HG03558 (cell line): ENCODE measurements at regions not wholly inside any gene's neighbourhood (a gene's known extent, or its start where the extent isn't known, plus 50 kb on each side); places are given as distances from the start of the nearest gene placed in this dataset.
"Not testable (repeated sequence)": the region's sequence is repeated elsewhere in the genome, so short reads cannot be mapped to it uniquely, and the experiment has no call there.

Experiments
- ATAC-seq: cut with Tn5 transposase; IDR thresholded peaks from one replicate; pipeline ENCODE4 v1.9.1; 2021; ENCODE audit warnings: moderate number of reproducible peaks; ENCODE audit not compliant: unreplicated experiment; ENCODE audit errors: extremely low read depth

DNA sequence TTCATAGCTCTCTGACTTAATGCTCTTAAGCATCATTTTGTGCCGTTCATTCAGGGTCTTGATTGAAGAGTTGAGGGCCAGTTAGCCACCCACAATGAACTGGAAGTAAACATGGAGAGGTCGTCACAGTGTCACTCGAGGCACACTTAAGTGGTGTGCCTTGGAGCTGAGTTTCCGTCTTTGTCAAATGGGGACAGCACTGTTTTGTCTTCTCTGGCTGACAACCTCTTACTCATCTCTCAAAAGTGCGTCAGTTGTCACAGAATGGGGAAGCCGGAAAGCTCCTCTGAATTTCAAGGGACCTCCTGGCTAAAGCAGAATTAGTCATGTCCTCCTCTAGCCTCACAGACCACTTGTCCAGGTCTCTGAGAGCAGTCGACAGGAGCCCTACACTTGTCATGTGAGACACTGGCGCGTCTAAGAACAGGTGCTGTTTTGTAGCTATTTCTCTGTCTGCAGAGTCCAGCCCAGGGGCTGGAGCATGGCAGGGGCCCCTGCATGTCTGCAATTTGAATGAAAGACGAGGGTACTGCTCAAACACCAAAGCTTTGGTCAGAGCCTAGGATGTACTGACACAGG, 231.5 kb downstream of the NPIPA7 start:
- ATAC-seq, result not testable (repeated sequence)

DNA sequence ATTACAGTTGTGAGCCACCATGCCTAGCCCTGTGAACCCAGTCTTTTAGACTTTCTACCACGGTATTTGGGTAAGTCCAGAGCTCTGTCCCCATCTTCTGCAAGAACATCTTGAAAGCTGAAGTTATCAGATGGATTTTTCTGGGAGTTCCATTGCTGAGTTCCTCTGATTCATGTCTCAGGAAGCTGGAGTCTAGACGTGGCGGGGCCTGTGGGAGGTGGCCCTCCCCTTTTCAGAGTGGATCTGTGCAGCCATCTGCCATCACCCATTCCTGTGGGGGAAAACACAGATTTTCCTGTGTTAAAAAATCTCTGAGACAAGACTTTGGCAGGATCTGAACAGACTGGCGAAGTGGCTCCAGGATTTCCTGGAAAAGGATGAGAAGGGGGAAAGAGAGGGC, 234.3 kb downstream of the NPIPA7 start:
- not testable (repeated sequence) for ATAC-seq

DNA sequence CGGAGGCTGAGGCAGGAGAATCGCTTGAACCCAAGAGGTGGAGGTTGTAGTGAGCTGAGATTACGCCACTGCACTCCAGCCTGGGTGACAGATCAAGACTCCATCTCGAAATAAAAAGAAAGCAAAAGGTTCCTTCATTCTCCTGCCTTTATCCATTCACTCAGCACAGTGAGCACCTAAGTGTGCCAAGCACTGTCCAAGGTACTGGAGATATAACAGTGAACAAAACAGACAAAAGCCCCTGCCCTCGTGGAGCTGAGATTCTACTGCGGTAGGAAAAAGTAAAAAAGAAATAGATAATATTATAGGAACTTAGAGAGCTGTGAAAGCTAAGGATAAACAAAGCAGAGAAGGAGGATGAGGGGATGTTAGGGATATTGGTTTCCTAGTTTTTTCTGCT, 235.5 kb downstream of the NPIPA7 start:
- not testable (repeated sequence) for ATAC-seq

DNA sequence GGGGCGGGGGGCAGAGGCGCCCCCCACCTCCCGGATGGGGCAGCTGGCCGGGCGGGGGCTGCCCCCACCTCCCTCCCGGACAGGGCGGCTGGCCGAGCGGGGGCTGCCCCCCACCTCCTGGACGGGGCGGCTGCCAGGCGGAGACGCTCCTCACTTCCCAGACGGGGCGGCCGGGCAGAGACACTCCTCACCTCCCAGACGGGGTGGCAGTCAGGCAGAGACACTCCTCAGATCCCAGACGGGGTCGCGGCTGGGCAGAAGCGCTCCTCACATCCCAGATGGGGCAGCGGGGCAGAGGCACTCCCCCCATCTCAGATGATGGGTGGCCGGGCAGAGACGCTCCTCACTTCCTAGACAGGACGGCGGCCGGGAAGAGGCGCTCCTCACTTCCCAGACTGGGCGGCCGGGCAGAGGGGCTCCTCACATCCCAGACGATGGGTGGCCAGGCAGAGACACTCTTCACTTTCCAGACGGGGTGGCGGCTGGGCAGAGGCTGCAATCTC, 240.1 kb downstream of the NPIPA7 start:
- not testable (repeated sequence) for ATAC-seq

DNA sequence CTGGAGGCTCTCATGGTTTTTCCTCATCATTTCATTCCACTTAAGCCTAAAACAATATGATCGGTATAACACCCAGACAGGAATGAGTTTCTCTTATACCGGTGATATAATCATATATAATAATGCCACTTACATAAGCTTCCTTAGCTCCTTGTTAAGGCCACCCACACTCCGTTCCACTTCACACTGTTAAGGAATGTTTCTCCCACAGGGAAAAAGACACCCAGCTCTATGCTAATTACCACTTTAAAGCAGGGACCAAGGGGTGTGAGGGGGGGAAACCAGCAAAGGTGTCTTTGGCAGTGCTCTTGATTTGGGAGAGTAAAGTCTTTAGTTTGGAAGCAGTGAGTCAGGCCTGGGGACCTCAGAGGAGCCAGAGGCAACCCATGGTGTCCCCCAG, 245.4 kb downstream of the NPIPA7 start:
- not testable (repeated sequence) for ATAC-seq

DNA sequence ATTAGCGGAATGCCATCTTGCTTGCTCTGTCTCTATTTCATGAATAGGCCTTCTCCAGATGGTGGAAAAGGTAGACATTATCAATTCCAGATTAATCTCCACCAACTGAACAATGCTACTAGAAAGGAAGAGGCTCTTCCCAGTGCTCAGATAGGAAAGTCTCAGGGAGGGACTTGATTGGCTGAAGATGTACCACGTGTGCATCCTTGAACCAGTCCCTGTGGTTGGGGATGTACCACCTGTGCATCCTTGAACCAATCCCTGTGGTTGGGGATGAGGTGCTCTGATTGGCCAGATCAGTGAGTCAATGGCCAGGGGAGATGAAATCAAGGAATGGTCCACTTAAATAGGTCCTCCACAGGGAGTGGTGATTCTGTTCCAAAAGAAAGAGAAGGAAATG, 246.2 kb downstream of the NPIPA7 start:
- not testable (repeated sequence) for ATAC-seq

DNA sequence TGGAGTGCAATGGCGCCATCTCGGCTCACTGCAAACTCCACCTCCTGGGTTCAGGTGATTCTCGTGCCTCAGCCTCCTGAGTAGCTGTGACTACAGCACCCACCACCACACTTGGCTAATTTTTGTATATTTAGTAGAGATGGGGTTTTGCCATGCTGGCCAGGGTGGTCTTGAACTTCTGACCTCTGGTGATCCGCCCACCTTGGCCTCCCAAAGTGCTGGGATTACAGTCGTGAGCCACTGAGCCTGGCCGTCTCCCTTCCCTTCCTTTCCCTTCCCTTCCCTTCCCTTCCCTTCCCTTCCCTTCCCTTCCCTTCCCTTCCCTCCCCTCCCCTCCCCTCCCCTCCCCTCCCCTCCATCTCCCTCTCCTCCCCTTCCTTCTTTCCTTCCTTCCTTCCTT, 248.9 kb downstream of the NPIPA7 start:
- not testable (repeated sequence) for ATAC-seq

DNA sequence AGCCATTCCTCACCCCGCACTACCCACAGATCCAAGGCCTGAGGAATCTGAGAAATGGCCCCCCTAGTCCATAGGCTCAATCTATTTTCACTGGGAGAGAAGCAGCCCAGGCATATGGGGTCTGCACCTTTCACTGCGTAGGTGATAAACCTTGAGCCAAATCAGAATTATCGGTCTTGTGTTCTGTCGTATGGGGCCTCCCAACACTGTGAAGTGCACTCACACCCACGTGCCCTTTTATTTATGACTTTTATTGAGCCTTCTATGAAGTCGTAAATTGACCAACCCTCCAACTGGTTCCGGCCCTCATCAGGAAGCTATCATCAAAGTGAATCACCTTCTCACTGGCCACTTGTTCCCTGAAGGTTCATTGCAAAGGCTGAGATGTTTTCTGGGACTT, 259.3 kb downstream of the NPIPA7 start:
- not testable (repeated sequence) for ATAC-seq

DNA sequence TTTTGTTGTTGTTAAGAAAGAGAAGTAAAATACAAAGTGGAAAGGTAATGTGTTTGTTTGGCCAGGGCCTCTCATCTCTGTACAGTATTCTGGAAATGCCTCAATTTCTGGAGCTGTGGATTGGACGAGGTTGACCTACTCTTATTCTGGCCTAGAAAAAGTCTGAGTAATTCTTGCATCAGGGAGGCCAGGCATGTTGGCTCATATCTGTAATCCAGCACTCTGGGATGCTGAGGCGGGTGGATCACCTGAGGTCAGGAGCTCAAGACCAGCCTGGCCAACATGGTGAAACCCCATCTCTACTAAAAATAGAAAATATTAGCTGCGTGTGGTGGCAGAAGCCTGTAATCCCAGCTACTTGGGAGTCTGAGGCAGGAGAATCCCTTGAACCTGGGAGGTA, 259.8 kb downstream of the NPIPA7 start:
- not testable (repeated sequence) for ATAC-seq

DNA sequence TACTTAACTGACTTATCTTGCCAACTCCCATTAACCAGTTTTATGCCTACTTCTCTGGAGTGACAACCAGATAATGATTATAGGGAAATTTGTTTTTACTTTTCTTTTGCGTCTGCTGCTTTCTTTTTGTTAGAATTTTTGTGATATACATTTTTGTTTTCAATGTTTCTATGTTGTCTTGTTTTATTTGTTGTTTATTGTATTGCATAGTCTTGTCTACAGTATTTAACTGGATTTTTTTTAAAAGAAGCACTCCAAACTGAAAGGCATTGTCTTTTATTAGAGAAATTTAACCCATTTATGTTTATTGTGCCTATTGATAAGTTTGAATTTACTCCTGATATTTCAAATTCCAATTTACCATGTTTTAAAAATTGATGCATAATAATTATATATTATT, 264.9 kb downstream of the NPIPA7 start:
- not testable (repeated sequence) for ATAC-seq

DNA sequence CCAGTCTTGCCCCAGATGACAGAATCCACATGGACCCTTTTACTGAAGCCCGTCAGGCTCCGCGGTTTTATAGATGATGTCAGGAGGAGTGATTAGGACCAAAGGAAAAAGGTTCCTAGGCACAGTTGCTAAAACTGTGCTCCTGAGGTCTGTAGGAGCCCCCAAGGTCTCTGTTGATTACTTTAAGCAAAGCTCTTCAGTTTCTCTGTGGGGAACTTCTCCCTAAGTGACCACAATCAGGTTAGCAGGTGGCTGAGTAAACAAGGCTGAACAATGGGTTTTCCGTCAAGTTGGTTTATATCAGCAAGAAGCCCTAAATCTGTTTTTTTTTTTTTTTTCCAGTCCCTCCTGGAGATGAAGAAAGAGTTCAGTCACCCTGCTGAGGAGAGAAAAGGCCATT, 269.1 kb downstream of the NPIPA7 start:
- ATAC-seq, result not testable (repeated sequence)

DNA sequence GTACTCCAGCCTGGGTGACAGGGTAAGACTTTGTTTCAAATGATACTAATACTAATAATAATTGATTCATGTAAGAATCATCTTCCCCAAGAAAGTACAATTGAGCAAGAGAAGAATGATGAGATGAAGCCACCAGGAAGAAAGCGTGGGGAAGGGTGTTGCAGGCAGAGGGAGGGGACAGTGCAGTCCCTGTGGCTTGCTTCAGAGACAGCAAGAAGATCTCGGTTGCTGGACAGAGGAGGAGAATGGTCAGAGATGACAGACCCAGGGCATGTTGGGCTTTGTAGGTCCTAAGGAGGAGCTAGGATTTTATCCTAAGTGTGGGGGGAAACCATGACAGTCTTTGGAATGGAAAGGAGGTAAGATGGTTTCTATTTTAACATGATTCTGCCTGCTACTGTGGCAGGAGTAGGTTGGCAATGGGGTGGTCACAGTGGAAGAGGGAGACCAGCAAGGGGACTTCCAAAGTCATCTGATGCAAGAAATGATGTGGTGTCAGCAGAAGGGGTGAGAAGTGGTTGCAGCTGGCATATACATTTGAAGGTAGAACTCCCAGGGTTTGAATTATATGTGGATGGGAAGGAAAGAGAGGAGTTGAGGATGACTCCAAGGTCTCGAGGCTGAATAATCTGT, 293.4 kb downstream of the NPIPA7 start:
- ATAC-seq, result not testable (repeated sequence)

DNA sequence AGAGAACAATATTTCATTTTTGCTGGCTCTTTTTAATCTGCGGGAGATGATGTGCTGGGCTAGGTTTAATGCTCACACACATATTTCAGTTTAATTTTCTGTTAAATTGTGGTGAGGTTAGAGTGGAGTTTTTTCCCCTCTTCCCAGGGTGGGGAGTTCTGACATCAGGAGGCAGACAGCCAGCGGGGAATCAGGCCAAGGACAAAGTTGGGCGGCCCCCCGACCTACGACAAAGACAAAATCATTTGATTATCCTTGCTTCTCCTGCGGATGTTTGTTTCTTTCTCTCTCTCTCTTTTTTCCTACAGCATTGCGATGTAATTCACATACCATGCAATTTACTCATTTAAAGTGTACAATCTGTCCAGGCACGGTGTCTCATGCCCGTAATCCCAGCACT, 295.9 kb downstream of the NPIPA7 start:
- not testable (repeated sequence) for ATAC-seq

DNA sequence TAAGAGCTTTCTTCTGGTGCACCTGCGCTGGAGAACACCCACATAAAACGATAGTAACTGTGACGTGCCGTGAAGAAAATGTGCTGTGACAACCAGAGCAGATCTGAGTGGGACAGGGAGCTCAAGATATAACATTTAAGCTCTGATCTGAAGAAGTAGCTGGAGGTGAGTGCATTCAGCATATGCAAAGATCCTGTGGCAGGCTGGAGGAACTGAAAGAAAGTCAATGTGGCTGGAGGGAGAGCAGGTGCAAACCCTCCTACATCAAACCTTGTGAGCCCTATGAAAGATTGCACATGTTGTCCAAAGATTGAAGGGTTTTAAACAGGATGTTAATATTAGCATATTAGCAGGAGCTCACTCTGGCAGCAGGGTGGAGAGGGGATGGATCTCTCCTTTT, 342.9 kb downstream of the NPIPA7 start:
- ATAC-seq, result not testable (repeated sequence)

DNA sequence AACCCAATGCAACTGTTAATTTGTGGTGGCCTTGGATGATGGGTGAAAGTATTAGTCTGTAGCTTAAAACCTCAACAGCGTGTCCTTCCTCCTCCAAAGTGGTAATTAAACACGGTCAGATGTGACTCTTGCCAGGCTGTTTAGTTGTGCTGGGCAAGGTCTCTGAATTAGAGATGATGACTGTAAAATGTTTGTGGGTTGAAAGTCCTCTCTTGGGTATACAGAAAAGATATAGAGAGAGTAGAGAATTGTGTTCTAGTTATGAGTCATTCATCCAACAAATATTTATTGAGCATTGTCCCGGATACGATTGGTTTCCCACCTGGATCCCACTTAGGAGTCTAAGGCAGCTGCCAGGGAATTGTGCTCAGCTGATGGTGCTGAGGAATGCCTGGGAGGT, 343.7 kb downstream of the NPIPA7 start:
- ATAC-seq, result not testable (repeated sequence)

DNA sequence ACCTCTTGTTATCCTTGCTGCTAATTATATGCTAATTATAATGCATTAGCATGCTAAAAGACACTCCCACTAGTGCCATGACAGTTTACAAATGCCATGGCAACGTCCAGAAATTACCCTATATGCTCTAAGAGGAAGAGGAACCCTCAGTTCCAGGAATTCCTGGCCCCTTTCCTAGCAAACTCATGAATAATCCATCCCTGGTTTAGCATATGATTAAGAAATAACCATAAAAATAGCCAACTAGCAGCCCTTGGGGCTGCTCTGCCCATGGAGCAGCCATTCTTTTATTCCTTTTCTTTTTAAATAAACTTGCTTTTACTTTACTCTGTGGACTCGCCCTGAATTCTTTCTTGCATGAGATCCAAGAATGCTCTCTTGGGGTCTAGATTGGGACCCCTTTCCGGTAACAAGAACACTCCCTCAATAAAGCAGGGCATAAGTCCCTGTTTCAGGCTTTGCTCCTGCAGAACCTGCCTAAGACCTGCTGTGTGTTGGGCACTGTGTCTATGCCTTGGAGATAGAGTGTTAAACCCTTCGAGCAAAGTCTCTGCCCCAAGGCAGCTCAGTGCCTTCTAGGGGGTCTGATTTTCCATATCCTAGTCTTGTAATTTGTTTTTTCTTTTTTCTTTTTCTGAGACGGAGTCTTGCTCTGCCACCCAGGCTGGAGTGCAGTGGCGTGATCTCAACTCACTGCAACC, 345.0 kb downstream of the NPIPA7 start:
- not testable (repeated sequence) for ATAC-seq

DNA sequence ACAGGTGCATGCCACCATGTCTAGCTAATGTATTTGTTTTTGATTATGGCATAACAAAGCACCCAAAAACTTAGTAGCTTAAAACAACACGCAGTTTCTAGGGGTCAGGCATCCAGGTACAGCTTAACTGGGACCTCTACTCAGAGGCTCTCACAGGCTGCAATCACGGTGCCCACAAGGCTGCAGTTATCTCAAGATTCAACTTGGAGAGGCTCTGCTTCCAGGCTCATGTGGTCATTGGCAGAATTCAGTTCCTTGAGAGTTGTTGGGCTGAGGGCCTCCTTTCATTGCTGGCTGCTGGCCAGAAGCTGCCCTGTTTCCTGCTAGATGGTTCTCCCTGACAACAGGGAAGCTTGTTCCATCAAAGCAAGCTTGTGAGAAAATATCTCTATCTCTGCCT, 348.1 kb downstream of the NPIPA7 start:
- not testable (repeated sequence) for ATAC-seq

DNA sequence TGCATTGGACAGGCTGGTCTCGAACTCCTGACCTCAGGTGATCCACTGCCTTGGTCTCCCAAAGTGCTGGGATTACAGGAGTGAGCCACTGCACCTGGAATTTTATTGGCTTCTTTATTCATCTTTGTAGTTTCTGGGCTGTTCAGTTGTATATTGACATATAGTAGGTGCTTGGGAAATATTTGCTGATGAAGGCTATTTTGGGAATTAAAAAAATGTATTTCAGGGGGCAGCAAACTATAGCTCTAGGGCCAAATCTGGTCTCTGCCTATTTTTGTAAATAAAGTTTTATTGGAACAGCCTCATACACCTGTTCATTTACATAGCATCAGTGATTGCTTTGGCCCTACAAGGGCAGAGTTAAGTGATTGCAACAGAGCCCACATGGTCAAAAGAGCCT, 363.6 kb downstream of the NPIPA7 start:
- ATAC-seq, result not testable (repeated sequence)

DNA sequence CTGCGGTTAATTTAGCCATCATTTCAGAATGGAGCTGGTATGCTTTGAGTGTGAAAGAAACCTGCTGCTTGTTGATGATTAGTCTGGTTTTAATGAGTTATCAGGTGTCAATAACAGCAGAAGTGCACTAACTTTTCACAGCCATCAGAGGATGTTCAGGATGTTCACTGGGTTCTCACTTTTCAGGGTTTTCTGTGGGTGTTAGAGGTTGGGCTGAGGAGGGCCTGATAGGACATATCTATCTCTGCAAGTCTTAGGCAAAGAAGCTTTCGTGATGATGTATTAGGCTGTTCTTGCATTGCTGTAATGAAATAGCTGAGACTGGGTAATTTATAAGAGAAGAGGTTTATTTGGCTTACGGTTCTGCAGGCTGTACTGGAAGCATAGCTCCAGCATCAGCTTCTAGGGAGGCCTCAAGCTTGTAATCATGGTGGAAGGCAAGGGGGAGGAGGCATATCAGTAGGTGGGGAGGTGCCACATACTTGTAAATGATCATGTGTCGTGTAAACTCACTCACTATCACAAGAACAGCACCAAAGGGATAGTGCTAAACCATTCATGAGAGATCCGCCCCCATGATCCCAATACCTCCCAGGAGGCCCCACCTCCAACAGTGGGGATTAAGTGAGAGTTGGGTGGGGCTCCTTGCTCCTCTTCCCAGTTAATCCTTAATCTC, 376.2 kb downstream of the NPIPA7 start:
- not testable (repeated sequence) for ATAC-seq

DNA sequence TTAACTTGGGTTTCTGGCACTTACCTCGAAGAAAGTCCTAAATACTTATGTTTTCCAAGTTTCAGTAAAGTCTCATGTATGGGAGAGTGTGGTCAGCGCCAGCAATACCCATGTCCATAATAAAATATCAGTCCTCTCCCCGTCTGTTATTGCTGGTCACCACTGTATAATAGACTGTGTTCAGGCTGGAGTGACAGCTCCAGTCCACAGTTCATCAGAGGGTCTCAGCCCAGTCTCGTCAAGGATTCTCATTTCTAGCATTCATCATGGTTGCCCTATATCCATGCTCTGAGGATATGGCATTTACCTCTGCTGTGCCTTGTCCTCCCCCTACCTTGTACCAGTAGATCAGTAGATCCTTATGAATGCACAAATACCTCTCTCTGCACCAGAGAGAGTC, 384.5 kb downstream of the NPIPA7 start:
- ATAC-seq, result no peak

DNA sequence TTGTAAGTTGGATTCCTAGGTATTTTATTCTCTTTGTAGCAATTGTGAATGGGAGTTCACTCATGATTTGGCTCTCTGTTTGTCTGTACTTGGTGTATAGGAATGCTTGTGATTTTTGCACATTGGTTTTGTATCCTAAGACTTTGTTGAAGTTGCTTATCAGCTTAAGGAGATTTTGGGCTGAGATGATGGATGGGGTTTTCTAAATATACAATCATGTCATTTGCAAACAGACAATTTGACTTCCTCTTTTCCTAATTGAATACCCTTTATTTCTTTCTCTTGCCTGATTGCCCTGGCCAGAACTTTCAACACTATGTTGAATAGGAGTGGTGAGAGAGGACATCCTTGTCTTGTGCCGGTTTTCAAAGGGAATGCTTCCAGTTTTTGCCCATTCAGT, 391.8 kb downstream of the NPIPA7 start:
- not testable (repeated sequence) for ATAC-seq
